ENCODE measurements at regions not wholly inside any gene's neighbourhood (a gene's known extent, or its start where the extent isn't known, plus 50 kb on each side); places are given as distances from the start of the nearest gene placed in this dataset.

GRCh38 chr11:95563173-95563572, 226.4 kb downstream of the FAM76B start:
- TF ChIP-seq CTCF (IDR thresholded peaks at IDR 0.05) (no peak), POLR2AphosphoS5 (IDR thresholded peaks at IDR 0.05; ENCODE audit: low read depth, low read length) (no peak), REST (IDR thresholded peaks at IDR 0.05; ENCODE audit: insufficient read depth in 1 of 2, low read depth in 2 of 2, low read length in 1 of 2) (no peak), SIN3A (IDR thresholded peaks at IDR 0.05; ENCODE audit: borderline replicate concordance, insufficient read depth, low read depth, low read length) (no peak), TCF7L2 (IDR thresholded peaks at IDR 0.05; ENCODE audit: low read depth, low read length) (no peak)

All from Panc1 (cell line).